Ammon's horn (tissue), 1 donor: ENCODE measurements at regions not wholly inside any gene's neighbourhood (a gene's known extent, or its start where the extent isn't known, plus 50 kb on each side); places are given as distances from the start of the nearest gene placed in this dataset.
"Not testable (repeated sequence)": the region's sequence is repeated elsewhere in the genome, so short reads cannot be mapped to it uniquely, and the experiment has no call there.

Experiments used
- DNase-seq: peaks from one replicate; pipeline ENCODE4 v3.0.0-alpha.2; 2016; ENCODE audit warnings: low spot score

- no peak for DNase-seq
Measured at GRCh38 chr2:11073251-11073650, 82.0 kb upstream of the SLC66A3 start.

- DNase-seq = no peak
Measured at GRCh38 chr2:11073776-11074175, 81.5 kb upstream of the SLC66A3 start.

- DNase-seq = no peak
Measured at GRCh38 chr2:11074246-11074820, 80.9 kb upstream of the SLC66A3 start.

- DNase-seq = no peak
Measured at GRCh38 chr2:11075221-11075620, 80.0 kb upstream of the SLC66A3 start.

- no peak for DNase-seq
Measured at GRCh38 chr2:11077411-11077810, 77.9 kb upstream of the SLC66A3 start.

GRCh38 chr2:11079136-11079824, 76.0 kb upstream of the SLC66A3 start:
- DNase-seq = no peak

- peak; percentile 42 for DNase-seq
Measured at GRCh38 chr2:11080253-11081115, 74.8 kb upstream of the SLC66A3 start.

GRCh38 chr2:11082880-11083279, 72.4 kb upstream of the SLC66A3 start:
- DNase-seq = no peak

GRCh38 chr2:11088821-11089220, 66.4 kb upstream of the SLC66A3 start:
- DNase-seq = not testable (repeated sequence)

GRCh38 chr2:11090187-11090586, 65.1 kb upstream of the SLC66A3 start:
- DNase-seq = no peak

- DNase-seq = no peak
Measured at GRCh38 chr2:11092701-11093335, 62.4 kb upstream of the SLC66A3 start.

GRCh38 chr2:11093467-11093866, 61.8 kb upstream of the SLC66A3 start:
- DNase-seq = no peak

- DNase-seq = no peak
Measured at GRCh38 chr2:11094021-11094810, 61.1 kb upstream of the SLC66A3 start.

GRCh38 chr2:11096591-11096990, 58.7 kb upstream of the SLC66A3 start:
- no peak for DNase-seq

GRCh38 chr2:11097038-11097720, 58.1 kb upstream of the SLC66A3 start:
- no peak for DNase-seq

- no peak for DNase-seq
Measured at GRCh38 chr2:11097854-11098387, 57.3 kb upstream of the SLC66A3 start.

GRCh38 chr2:11099122-11100065, 55.9 kb upstream of the SLC66A3 start:
- DNase-seq = no peak

GRCh38 chr2:11100130-11100529, 55.1 kb upstream of the SLC66A3 start:
- DNase-seq = no peak

GRCh38 chr2:11100976-11101375, 54.3 kb upstream of the SLC66A3 start:
- no peak for DNase-seq

- DNase-seq = no peak
Measured at GRCh38 chr2:11101430-11101829, 53.8 kb upstream of the SLC66A3 start.
